ENCODE measurements at regions not wholly inside any gene's neighbourhood (a gene's known extent, or its start where the extent isn't known, plus 50 kb on each side); places are given as distances from the start of the nearest gene placed in this dataset.

DNA sequence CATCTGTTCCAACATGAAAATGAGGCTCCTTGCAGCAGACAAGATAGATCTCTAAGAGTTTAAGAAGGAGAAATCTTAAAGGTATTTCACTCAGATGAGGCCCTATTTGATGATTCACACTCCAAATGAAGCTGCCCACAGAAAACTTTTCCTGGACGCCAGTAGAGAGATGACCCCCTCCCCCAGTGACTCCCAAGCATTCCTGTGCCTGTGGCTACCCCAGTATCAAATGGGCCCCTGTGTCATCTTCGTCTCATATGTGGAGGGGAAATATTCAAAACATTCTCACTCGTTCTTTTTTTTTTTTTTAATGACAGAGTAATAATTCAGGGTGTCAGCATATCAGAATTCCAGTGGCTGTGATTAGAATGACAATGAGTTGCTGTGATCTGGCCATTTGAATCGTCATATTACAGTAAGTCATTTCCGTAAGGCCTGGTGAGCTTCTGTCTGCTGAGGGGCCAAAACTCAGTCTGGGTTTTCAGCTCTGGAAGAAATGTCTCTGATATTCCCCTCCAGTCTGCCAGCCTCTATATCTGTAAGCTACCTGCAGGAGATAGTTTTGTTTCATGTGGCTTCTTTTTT lies 194.7 kb downstream of the URI1 start:
- Mint-ChIP-seq H3K4me1 (no peaks in the 10 kb centered on the region), H3K27ac (no peak overlapping the region), H3K4me3 (no peak overlapping the region), H3K9me3 (no peaks in the 10 kb centered on the region), H3K36me3 (ENCODE audit: low read depth) (no peaks in the 10 kb centered on the region), H3K27me3 (peaks cover 3% of the 10 kb centered on the region)
- DNase-seq: no peak
- ATAC-seq: no peak

DNA sequence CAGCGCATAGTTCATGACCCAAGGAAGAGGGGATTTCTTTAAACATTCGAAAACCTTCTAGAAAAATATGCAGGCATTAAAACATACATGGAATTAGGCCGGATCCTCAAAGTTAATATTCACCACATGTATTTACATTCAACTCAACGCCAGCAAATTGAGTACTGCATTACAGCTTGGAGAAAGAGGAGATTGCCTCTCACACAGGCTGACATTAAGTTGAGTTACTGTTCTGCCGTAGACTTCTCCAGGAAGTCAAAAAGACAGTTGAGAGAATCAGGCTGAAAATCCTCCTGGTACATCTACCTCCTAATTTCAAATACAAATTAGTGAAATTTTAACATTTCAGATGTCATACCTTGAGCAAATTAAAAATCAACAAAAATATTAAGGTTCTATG lies 195.7 kb downstream of the URI1 start:
- Mint-ChIP-seq H3K9me3 (no peaks in the 10 kb centered on the region), H3K4me3 (no peak overlapping the region), H3K27ac (no peak overlapping the region), H3K36me3 (ENCODE audit: low read depth) (no peaks in the 10 kb centered on the region), H3K4me1 (no peaks in the 10 kb centered on the region), H3K27me3 (peaks cover 3% of the 10 kb centered on the region)
- no peak for ATAC-seq
- DNase-seq: no peak

DNA sequence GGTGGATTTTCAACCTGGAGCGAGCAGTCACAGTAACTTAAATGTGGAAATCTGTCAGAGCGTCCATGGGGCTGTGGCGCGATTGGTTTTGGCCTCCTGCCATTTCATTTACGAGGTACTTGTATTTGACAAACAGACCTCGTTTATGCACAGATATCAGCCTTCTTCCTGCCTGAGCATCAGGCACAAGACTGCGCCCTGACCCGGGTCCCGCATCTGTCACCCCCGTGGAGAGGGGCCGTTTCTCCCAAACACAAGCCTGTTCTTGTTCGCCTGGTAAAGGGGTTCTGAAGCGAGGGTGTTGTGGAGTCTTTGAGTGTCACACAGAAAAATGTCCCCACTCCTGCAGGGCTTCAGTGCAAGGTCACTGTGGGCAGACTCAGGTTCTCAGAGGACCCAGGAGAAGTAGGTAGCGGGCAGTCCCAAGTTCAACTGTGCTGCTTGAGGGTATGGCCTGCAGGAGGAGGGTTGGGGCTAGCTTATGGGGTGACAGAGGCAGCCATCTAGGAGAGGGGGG lies 202.3 kb downstream of the URI1 start:
- Mint-ChIP-seq H3K4me3 (no peak overlapping the region), H3K27me3 (no peaks in the 10 kb centered on the region), H3K36me3 (ENCODE audit: low read depth) (no peaks in the 10 kb centered on the region), H3K9me3 (no peaks in the 10 kb centered on the region), H3K4me1 (no peaks in the 10 kb centered on the region), H3K27ac (no peak overlapping the region)
- no peak for ATAC-seq
- no peak for DNase-seq

DNA sequence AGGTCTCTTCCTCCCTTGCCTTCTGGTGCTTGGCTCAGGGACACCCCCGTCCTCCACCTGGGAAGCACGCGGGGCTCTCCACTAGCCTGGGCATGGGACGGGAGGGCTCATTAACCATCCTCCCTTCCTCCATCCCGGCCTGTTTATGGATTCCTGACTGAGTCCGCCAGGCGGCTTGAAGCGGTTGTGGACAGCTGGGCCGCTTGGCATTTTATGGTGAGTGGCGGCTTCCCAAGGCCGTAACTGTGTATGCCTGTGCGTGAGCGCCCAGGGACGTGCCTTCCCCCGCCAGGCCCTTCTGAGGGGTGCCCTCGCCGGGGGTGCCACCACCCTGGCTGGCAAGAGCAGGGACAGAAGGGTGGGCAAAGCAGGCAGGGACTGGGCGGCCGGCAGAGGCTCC lies 202.8 kb downstream of the URI1 start:
- peaks cover under 1% of the 10 kb centered on the region for H3K27me3 Mint-ChIP-seq
- H3K4me1 Mint-ChIP-seq: no peaks in the 10 kb centered on the region
- DNase-seq: no peak
- no peak overlapping the region for H3K27ac Mint-ChIP-seq
- no peak for ATAC-seq
- H3K36me3 Mint-ChIP-seq (ENCODE audit: low read depth): no peaks in the 10 kb centered on the region
- H3K4me3 Mint-ChIP-seq: no peak overlapping the region
- no peaks in the 10 kb centered on the region for H3K9me3 Mint-ChIP-seq

DNA sequence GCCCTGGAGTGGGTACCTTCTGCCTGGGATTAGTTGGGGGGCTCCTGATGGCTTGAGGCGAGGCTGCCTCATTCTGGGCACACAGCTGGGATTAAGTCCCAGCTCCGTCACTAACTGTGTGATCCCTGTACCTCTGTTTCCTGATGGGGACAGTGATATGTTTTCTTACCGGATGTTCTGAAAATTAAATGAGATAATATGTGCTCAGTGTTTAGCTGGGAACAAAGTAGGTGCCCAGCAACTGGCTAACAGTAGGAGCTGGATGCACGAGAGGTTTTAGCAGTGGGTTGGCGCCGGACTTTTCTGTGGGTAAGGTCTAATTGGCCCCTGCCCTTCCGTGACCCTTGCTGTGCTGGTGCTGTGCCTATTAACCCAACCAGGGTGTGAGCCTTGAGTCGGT lies 203.4 kb downstream of the URI1 start:
- ATAC-seq: no peak
- peaks cover 3% of the 10 kb centered on the region for H3K27me3 Mint-ChIP-seq
- H3K36me3 Mint-ChIP-seq (ENCODE audit: low read depth): no peaks in the 10 kb centered on the region
- no peaks in the 10 kb centered on the region for H3K9me3 Mint-ChIP-seq
- no peak overlapping the region for H3K27ac Mint-ChIP-seq
- no peak overlapping the region for H3K4me3 Mint-ChIP-seq
- DNase-seq: no peak
- H3K4me1 Mint-ChIP-seq: no peaks in the 10 kb centered on the region

DNA sequence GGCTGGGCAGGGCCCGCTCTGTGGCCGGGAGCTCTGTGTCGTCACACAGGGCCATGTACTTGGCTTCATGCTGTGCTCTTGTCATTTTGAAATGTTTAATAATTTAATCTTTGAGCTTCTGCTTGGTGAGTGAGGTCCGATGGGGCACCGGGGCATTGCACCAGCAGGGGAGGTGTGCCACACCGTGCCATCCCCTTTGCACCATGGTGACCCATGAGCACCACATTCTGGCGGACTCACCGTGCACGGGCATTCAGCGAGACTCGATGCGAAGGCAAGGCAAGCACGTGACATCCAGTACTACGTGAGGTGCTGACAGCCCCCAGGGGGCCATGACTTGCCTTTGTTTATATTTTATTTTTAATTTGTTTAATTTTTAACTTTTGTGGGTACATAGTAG lies 204.3 kb downstream of the URI1 start:
- peaks cover 2% of the 10 kb centered on the region for H3K4me1 Mint-ChIP-seq
- DNase-seq (no peak), ATAC-seq (no peak)

DNA sequence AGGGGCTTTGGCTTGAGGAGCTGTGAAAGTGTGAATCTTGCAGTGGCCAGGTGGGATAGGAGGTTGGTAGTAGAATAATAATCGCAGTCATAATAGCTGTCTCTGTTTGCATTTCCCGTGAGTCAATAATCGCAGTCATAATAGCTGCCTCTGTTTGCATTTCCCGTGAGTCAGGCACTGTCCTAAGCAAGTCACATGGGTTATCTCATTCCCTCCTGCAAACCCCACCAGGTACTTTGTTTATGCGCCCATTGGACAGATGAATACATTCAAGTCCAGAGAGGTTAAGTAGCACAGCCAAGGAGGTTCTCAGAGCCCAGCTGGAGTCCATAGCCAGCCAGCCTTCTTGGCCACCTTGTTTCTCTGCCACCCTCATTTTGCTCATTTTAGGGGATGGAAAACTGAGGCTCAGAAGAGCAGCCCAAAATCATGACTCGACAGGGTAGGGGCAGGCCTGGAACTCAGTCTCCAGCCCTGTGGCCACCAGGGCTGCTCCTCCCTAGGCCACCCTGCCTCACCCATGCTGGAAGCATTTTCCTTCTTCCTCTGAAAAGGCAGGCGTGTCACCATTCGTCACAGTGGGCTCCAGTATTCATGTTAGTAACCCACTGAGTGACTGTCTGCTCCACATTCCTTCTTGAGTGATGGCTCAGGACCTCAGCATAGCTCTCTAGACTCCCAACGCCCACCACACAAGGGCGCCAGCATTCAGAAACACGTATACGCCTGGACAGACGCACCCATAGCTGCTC lies 206.2 kb downstream of the URI1 start:
- no peak overlapping the region for H3K27ac Mint-ChIP-seq
- ATAC-seq (no peak), DNase-seq (no peak)
- H3K4me1 Mint-ChIP-seq: peaks cover 2% of the 10 kb centered on the region
- H3K36me3 Mint-ChIP-seq (ENCODE audit: low read depth): no peaks in the 10 kb centered on the region
- no peak overlapping the region for H3K4me3 Mint-ChIP-seq
- H3K9me3 Mint-ChIP-seq: no peaks in the 10 kb centered on the region
- peaks cover 4% of the 10 kb centered on the region for H3K27me3 Mint-ChIP-seq

More for the DNA sequence above, 204.3 kb downstream of the URI1 start:
- no peaks in the 10 kb centered on the region for H3K36me3 Mint-ChIP-seq (ENCODE audit: low read depth)
- H3K27ac Mint-ChIP-seq: no peak overlapping the region
- H3K9me3 Mint-ChIP-seq: no peaks in the 10 kb centered on the region
- peaks cover 3% of the 10 kb centered on the region for H3K27me3 Mint-ChIP-seq
- H3K4me3 Mint-ChIP-seq: no peak overlapping the region

DNA sequence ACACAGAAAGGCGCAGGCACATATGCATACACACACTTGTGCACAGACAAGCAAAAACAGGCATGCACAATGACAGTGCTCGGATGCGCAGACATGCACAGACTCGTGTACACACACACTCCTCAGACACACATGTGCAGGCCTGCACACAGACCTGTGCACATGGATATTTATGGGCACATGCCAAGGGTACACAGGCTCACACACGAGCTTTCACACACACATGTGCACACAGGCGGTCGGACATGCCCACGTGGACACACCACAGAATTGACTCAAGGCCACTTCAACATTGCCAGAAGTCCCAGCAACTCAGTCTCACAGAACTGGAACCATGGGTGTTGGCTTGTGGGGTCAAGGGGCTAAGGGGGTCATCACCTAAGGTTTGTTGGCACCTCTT lies 206.8 kb downstream of the URI1 start:
- H3K9me3 Mint-ChIP-seq: no peaks in the 10 kb centered on the region

DNA sequence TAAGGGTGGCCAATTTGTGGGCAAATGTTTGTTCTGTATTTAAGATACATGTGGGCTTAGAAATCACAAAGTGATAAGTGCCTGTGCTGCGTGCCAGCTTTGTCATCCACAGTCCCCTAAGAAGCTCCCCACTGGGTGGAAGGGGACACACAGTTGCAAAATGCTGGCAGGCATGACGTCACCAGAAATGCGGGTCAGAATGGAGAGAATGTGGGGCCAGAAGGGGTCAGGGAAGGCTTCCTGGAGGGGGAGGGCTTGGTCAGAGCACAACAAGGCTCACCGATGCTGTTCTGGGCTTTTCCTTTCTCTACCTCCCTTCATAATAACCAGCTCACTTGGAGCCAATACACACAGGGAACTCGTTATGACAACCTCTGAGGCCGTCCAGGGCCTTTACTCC lies 207.3 kb downstream of the URI1 start:
- Mint-ChIP-seq H3K27me3 (peaks cover 5% of the 10 kb centered on the region), H3K27ac (no peak overlapping the region), H3K36me3 (ENCODE audit: low read depth) (no peaks in the 10 kb centered on the region)

More for the DNA sequence above, 206.8 kb downstream of the URI1 start:
- H3K4me1 Mint-ChIP-seq: peaks cover 2% of the 10 kb centered on the region
- peaks cover 5% of the 10 kb centered on the region for H3K27me3 Mint-ChIP-seq
- no peak overlapping the region for H3K27ac Mint-ChIP-seq
- DNase-seq: no peak
- H3K36me3 Mint-ChIP-seq (ENCODE audit: low read depth): no peaks in the 10 kb centered on the region
- ATAC-seq: no peak
- no peak overlapping the region for H3K4me3 Mint-ChIP-seq

DNA sequence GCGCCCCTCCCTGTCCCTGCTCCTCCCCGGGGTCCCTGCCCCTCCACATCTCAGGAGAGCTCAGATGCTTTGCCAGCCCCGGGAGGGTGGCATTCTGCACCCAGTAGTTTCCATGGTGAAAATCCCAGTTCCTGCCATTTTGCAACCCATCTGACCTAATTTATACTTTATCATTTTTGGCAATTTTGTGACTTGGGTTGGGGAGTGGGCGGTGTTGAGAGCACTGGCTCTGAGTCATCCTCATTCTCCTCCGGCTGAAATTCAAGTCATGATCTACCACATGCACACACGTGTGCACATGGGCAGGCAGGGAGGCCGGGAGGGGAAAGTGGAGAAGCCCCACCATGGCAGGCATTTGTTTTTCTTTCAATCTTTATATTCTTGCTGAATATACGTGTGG lies 208.6 kb downstream of the URI1 start:
- peaks cover 2% of the 10 kb centered on the region for H3K4me1 Mint-ChIP-seq
- no peak for DNase-seq
- no peaks in the 10 kb centered on the region for H3K36me3 Mint-ChIP-seq (ENCODE audit: low read depth)
- H3K27me3 Mint-ChIP-seq: peaks cover 5% of the 10 kb centered on the region
- no peak overlapping the region for H3K4me3 Mint-ChIP-seq
- H3K27ac Mint-ChIP-seq: no peak overlapping the region
- no peak for ATAC-seq
- H3K9me3 Mint-ChIP-seq: no peaks in the 10 kb centered on the region

More for the DNA sequence above, 207.3 kb downstream of the URI1 start:
- Mint-ChIP-seq H3K9me3 (no peaks in the 10 kb centered on the region), H3K4me3 (no peak overlapping the region), H3K4me1 (peaks cover 2% of the 10 kb centered on the region)
- no peak for DNase-seq
- ATAC-seq: no peak

DNA sequence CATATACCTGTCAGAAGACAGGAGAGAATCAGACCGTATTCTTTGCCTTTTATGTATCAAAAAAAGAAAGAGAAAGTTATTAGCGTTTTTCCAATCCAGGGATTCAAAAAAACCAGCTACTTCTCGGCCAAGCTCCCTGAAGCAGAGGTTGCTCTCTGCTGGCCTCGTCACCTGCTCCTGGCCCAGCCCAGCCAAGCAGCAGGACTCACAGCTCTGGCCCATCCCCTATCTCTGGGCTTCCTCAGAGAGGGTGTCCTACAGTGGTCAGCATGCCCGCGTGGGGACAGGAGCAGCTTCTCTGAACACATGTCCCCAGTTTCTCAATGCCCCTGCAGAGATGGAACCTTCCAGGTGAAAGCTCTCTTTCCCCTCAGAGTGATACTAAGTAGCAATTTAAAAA lies 209.0 kb downstream of the URI1 start:
- H3K4me3 Mint-ChIP-seq: no peak overlapping the region
- H3K27me3 Mint-ChIP-seq: peaks cover 5% of the 10 kb centered on the region
- ATAC-seq (no peak), DNase-seq (no peak)
- peaks cover 2% of the 10 kb centered on the region for H3K4me1 Mint-ChIP-seq
- H3K27ac Mint-ChIP-seq: no peak overlapping the region
- no peaks in the 10 kb centered on the region for H3K9me3 Mint-ChIP-seq
- H3K36me3 Mint-ChIP-seq (ENCODE audit: low read depth): no peaks in the 10 kb centered on the region

DNA sequence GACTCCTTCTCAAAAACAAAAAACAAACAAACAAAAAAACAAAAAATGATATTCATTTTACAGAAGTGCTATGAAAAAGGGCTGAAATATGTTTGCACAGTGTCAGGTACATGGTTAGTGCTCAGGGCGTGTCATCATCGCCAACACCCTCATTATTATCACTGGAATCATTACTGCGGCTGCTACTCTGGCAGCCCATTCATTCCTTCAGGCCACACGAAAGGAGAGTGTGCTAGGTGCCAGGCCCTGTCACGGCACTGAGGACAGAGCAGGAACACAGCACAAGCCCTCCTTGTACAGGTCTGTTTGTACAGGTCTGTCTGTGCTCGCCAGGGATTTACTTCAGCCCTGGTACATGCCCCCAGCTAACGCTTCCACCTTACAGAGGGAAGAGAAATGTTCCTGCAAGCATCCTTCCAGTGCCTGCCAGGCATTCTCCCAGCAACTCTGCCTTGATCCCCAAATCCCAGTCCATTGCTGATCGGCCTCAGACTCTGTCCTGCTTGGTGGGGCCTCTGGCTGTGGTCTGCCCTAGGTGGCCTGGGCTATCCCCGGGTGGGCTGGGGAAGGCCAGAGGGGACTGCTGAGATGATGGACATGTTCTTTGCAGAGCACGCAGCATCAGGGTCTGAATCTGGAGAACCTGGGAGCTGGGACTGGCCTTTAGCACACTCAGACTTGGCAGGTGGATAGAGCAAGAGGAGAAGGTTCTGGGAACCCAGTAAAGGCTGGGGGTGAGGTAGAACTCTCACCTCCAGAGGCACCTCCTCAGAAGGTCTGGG lies 210.7 kb downstream of the URI1 start:
- no peaks in the 10 kb centered on the region for H3K36me3 Mint-ChIP-seq (ENCODE audit: low read depth)
- H3K4me3 Mint-ChIP-seq: no peak overlapping the region
- ATAC-seq: no peak

DNA sequence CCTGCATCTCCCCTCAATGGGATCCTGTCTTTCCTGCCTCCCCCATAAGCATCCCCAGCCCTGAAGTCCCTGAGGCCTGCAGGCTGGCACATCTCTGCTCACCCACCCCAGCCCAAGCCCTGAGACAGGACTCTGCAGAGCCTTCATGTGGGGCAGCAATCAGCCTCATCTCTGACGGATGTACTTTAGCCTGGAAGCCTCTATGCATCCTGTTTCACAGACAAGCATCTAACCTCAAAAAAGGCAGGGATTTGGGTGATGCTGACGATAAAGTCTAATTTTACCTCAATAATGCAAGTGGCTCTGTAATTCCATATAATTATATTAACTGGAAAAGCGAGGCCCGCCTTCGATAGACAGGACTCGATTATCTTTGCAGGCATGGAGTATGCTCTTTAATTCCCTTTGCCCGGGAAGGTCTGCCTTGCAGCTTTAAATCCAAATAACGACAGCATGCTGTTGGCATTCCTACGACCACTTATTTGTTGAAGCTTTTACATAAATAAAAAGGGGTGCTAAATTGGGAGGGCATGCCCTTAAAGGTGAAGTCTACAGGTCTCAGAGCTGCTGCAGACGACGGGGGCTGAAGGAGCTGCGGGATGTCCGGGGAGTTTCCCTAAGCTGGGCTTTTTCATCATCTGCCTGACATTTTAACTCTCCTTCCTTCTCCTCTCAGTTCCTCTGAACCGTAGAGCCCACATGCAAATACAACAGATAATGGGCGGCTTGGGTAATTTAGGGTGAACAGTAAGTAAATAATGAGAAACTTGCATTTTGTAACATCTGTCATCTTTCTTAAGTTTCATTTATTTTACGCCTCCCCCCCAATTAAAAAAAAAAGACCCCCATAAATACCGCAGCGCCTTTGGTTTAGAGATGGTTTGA lies 211.5 kb downstream of the URI1 start:
- DNase-seq (no peak), ATAC-seq (no peak)
- H3K9me3 Mint-ChIP-seq: no peaks in the 10 kb centered on the region
- no peak overlapping the region for H3K4me3 Mint-ChIP-seq
- peaks cover 6% of the 10 kb centered on the region for H3K27me3 Mint-ChIP-seq
- peaks cover 2% of the 10 kb centered on the region for H3K4me1 Mint-ChIP-seq
- no peaks in the 10 kb centered on the region for H3K36me3 Mint-ChIP-seq (ENCODE audit: low read depth)
- no peak overlapping the region for H3K27ac Mint-ChIP-seq

More for the DNA sequence above, 210.7 kb downstream of the URI1 start:
- H3K4me1 Mint-ChIP-seq: peaks cover 2% of the 10 kb centered on the region
- H3K27ac Mint-ChIP-seq: no peak overlapping the region
- DNase-seq: no peak
- no peaks in the 10 kb centered on the region for H3K9me3 Mint-ChIP-seq
- peaks cover 6% of the 10 kb centered on the region for H3K27me3 Mint-ChIP-seq

DNA sequence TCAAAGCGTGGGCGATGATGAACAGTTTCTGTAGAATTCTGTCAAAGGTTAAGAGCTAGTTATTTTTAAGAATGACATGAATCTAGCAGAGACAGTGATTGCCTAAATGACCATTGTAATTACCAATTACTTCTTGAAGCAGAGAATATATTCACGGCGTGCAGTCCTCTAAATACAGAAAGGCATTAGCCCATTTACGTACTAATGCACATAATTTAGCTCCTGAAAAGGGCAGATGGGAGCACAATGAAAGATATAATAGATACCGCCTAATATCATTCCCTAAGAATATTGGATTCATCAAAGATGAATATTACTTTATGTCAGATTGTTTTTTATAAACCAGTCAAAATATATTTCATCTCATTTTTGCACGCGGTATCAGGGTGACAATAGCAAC lies 212.4 kb downstream of the URI1 start:
- H3K27ac Mint-ChIP-seq: no peak overlapping the region
- no peaks in the 10 kb centered on the region for H3K9me3 Mint-ChIP-seq
- no peaks in the 10 kb centered on the region for H3K36me3 Mint-ChIP-seq (ENCODE audit: low read depth)
- peaks cover 2% of the 10 kb centered on the region for H3K4me1 Mint-ChIP-seq
- no peak overlapping the region for H3K4me3 Mint-ChIP-seq
- ATAC-seq: no peak
- H3K27me3 Mint-ChIP-seq: peaks cover 6% of the 10 kb centered on the region
- no peak for DNase-seq
